A549 (cell line): ENCODE measurements at regions not wholly inside any gene's neighbourhood (a gene's known extent, or its start where the extent isn't known, plus 50 kb on each side); places are given as distances from the start of the nearest gene placed in this dataset.
A peak's percentile ranks its signal among the peaks of the same experiment; 100 is the strongest.

Experiments used
- ATAC-seq, 2 experiments: fragments of 200-7000 bp in 1 of 2; fragments of >200 bp in 1 of 2; cut with Nextera tagmentation in 1 of 2; cut with Tn5 transposase in 1 of 2; 3 replicates each; pipeline versions ENCODE4 v1.8.0 to v1.9.1; 2018 to 2020; ENCODE audit warnings: mild to moderate bottlenecking in 1 of 2, moderate library complexity in 1 of 2
- CTCF ChIA-PET: fragments of 300-600 bp; sonication (Branson Sonifier 250); formaldehyde crosslinking; extraction: SDS; loops from one replicate; lab custom pipeline; 2021; ENCODE audit warnings: antibody characterized with exemption, inconsistent platforms; lab: Yijun Ruan, JAX
- POLR2A ChIA-PET: fragments of 350-600 bp; formaldehyde crosslinking; extraction: SDS; loops from one replicate; lab custom pipeline; 2021; ENCODE audit warnings: antibody characterized with exemption, inconsistent platforms; lab: Yijun Ruan, JAX
- DNase-seq, 2 experiments: peaks; one replicate each; pipeline versions ENCODE4 v3.0.0 to v3.0.0-alpha.2; 2011 to 2016; ENCODE audit warnings: low read depth in 1 of 2, low spot score in 1 of 2
- FAIRE-seq: peaks from 2 replicates; lab custom pipeline; 2011; peaks lifted over from hg19 to GRCh38; lab: Jason Lieb, UNC
- H3K27ac ChIP-seq, 2 experiments: fragments of >200 bp; sonication (Bioruptor Twin); formaldehyde crosslinking; 3 replicates each; pipeline ENCODE4 v1.5.1; 2016 to 2017
- H3K4me1 ChIP-seq: fragments of >200 bp; sonication (Bioruptor Twin); formaldehyde crosslinking; 3 replicates; pipeline ENCODE4 v1.6.1; 2016
- H3K4me2 ChIP-seq: fragments of >200 bp; sonication (Bioruptor Twin); formaldehyde crosslinking; 3 replicates; pipeline ENCODE4 v1.6.1; 2016
- H3K4me3 ChIP-seq: fragments of >200 bp; sonication (Bioruptor Twin); formaldehyde crosslinking; 3 replicates; pipeline ENCODE4 v1.5.1; 2016
- H3K9me3 ChIP-seq: fragments of >200 bp; sonication (Bioruptor Twin); formaldehyde crosslinking; 3 replicates; pipeline ENCODE4 v1.6.1; 2016
- BHLHE40 ChIP-seq: IDR thresholded peaks from 2 replicates; pipeline ENCODE4 v1.6.1; 2012; ENCODE audit warnings: low read depth, low read length, inconsistent platforms
- CEBPB ChIP-seq, 2 experiments: fragments of >200 bp in 1 of 2; sonication (Bioruptor Twin) in 1 of 2; formaldehyde crosslinking in 1 of 2; IDR thresholded peaks; 2 replicates each; pipeline ENCODE4 v1.6.1; 2012 to 2016
- ELK1 ChIP-seq: fragments of 150-350 bp; IDR thresholded peaks from 2 replicates; pipeline ENCODE4 v1.6.1; 2014; ENCODE audit warnings: low read depth, mild to moderate bottlenecking, low read length
- EP300 ChIP-seq, 2 experiments: fragments of >200 bp; sonication (Bioruptor Twin); formaldehyde crosslinking; IDR thresholded peaks; 2 replicates in 1 of 2; 3 replicates in 1 of 2; pipeline ENCODE4 v1.6.1; 2016 to 2017
- ESRRA ChIP-seq: fragments of 150-350 bp; IDR thresholded peaks from 2 replicates; pipeline ENCODE4 v1.6.1; 2014; ENCODE audit warnings: mild to moderate bottlenecking, low read length, borderline replicate concordance
- FOSB ChIP-seq: fragments of 250-450 bp; sonication (Bioruptor Pico); IDR thresholded peaks from 2 replicates; pipeline ENCODE4 v1.5.0; 2020; ENCODE audit warnings: mild to moderate bottlenecking, moderate library complexity
- FOSL2 ChIP-seq, 2 experiments: fragments of 450-650 bp in 1 of 2; fragments of >200 bp in 1 of 2; sonication (Bioruptor Twin) in 1 of 2; formaldehyde crosslinking; IDR thresholded peaks; 2 replicates each; pipeline versions ENCODE4 v1.5.0 to v1.6.1; 2016 to 2020; ENCODE audit warnings: mild to moderate bottlenecking in 1 of 2, moderate library complexity in 1 of 2
- FOXS1 ChIP-seq: fragments of 250-450 bp; sonication (Bioruptor Pico); IDR thresholded peaks from 2 replicates; pipeline ENCODE4 v1.5.0; 2020; ENCODE audit warnings: mild to moderate bottlenecking, moderate library complexity
- HDAC2 ChIP-seq: fragments of 200-600 bp; sonication (generic); IDR thresholded peaks from 2 replicates; pipeline ENCODE4 v1.6.1; 2016
- HES2 ChIP-seq: fragments of >200 bp; sonication (Bioruptor Twin); formaldehyde crosslinking; IDR thresholded peaks from 2 replicates; pipeline ENCODE4 v1.6.1; 2016
- HOXB5 ChIP-seq: fragments of 250-450 bp; sonication (Bioruptor Pico); IDR thresholded peaks from 2 replicates; pipeline ENCODE4 v1.5.0; 2020; ENCODE audit warnings: mild to moderate bottlenecking, moderate library complexity
- JUNB ChIP-seq: fragments of >200 bp; sonication (Bioruptor Twin); formaldehyde crosslinking; IDR thresholded peaks from 2 replicates; pipeline ENCODE4 v1.6.1; 2016
- MAFK ChIP-seq: fragments of 450-650 bp; IDR thresholded peaks from 2 replicates; pipeline ENCODE4 v1.6.1; 2014; ENCODE audit not compliant: partially characterized antibody
- NPAS2 ChIP-seq: fragments of 250-450 bp; sonication (Bioruptor Pico); IDR thresholded peaks from 2 replicates; pipeline ENCODE4 v1.8.0; 2022; ENCODE audit warnings: mild to moderate bottlenecking, moderate library complexity, borderline replicate concordance
- POLR2A ChIP-seq: IDR thresholded peaks from 2 replicates; pipeline ENCODE4 v1.6.1; 2012; ENCODE audit warnings: mild to moderate bottlenecking, low read length
- POLR2AphosphoS2 ChIP-seq: conservative IDR thresholded peaks from 2 replicates; pipeline ENCODE4 v1.6.1; 2012; ENCODE audit warnings: low read length, improper control_type of control experiment, inconsistent platforms
- RAD21 ChIP-seq, 2 experiments: fragments of >200 bp in 1 of 2; sonication (Bioruptor Twin) in 1 of 2; formaldehyde crosslinking in 1 of 2; IDR thresholded peaks in 1 of 2; conservative IDR thresholded peaks in 1 of 2; 2 replicates in 1 of 2; 3 replicates in 1 of 2; pipeline ENCODE4 v1.6.1; 2012 to 2018; ENCODE audit warnings: inconsistent platforms in 1 of 2
- RARB ChIP-seq: fragments of 250-450 bp; sonication (Bioruptor Pico); IDR thresholded peaks from 2 replicates; pipeline ENCODE4 v1.8.0; 2021; ENCODE audit warnings: mild to moderate bottlenecking, moderate library complexity
- SMC3 ChIP-seq: fragments of >200 bp; sonication (Bioruptor Twin); formaldehyde crosslinking; IDR thresholded peaks from 3 replicates; pipeline ENCODE4 v1.6.1; 2018; ENCODE audit warnings: inconsistent platforms
- SREBF2 ChIP-seq: fragments of 450-650 bp; IDR thresholded peaks from 2 replicates; pipeline ENCODE4 v1.6.1; 2014; ENCODE audit warnings: mild to moderate bottlenecking, moderate library complexity
- TP53 ChIP-seq: fragments of 250-450 bp; sonication (Bioruptor Pico); IDR thresholded peaks from 2 replicates; pipeline ENCODE4 v1.5.0; 2021; ENCODE audit warnings: mild to moderate bottlenecking, moderate library complexity
- WGBS: methylation state at CpG from one replicate; pipeline ENCODE4 v1.1.6; 2017; ENCODE audit errors: missing lambda C conversion rate; 5-methylcytosine and 5-hydroxymethylcytosine counted together
- TF ChIP-seq, protein P1 (sequence below): fragments of >200 bp; sonication (Bioruptor Twin); formaldehyde crosslinking; IDR thresholded peaks from 3 replicates; pipeline ENCODE4 v1.5.1; 2016
- TF ChIP-seq, protein P2 (sequence below): IDR thresholded peaks from 2 replicates; pipeline ENCODE4 v1.6.1; 2012
- TF ChIP-seq, protein P3 (sequence below): fragments of >200 bp; sonication (Bioruptor Twin); formaldehyde crosslinking; IDR thresholded peaks from 3 replicates; pipeline ENCODE4 v1.6.1; 2016

DNA sequence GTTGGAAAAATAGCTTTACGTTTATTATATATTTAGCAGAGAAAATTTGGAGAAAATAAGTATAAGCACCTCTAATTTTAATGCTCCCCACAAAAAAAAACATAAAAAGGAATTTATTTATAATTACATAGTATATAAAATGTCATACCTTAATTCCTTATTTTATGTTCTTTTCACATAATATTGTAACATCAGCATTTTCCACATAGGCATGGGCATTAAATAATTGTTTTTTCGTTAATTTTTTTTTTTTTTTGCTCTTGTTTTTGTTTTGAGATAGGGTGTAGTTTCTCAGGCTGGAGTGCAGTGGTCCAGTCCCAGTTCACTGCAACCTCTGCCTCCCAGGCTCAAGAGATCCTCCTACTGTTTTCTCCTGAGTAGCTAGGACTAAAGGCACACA lies 329.8 kb upstream of the FOXG1 start:
- Histone ChIP-seq H3K9me3 (no peaks in the 10 kb centered on the region), H3K27ac (no peak overlapping the region), H3K4me2 (no peak overlapping the region), H3K4me1 (no peaks in the 10 kb centered on the region), H3K4me3 (no peak overlapping the region)
- FAIRE-seq = no peak
- WGBS = 36% methylated on average over 2 of the region's 2 CpGs
- no peak for DNase-seq
- no peak for ATAC-seq
- ChIA-PET POLR2A (no interaction called here), CTCF (no interaction called here)
- TF ChIP-seq ELK1 (no peak), HES2 (no peak), MAFK (peak; percentile 59)

GRCh38 chr14:28461389-28461788 lies 305.2 kb upstream of the FOXG1 start:
- no peak for ATAC-seq
- POLR2A ChIA-PET = no interaction called here
- peaks cover 7% of the 10 kb centered on the region; the same call in 1 of the 3 replicates for H3K4me1 ChIP-seq
- TF ChIP-seq BHLHE40 (no peak), JUNB (no peak), FOSL2 (IDR thresholded peaks at IDR 0.05) (no peak), FOSL2 (CRISPR knock-in tag; IDR thresholded peaks at IDR 0.05) (no peak), HDAC2 (no peak), FOSB (CRISPR knock-in tag) (no peak), HES2 (no peak), POLR2AphosphoS2 (no peak), ELK1 (no peak), CEBPB (IDR thresholded peaks at IDR 0.05) (no peak), SREBF2 (no peak), FOXS1 (CRISPR knock-in tag) (no peak), ESRRA (no peak), NPAS2 (CRISPR knock-in tag) (no peak), EP300 (IDR thresholded peaks at IDR 0.05) (no peak)
- TF ChIP-seq, protein P1, sequence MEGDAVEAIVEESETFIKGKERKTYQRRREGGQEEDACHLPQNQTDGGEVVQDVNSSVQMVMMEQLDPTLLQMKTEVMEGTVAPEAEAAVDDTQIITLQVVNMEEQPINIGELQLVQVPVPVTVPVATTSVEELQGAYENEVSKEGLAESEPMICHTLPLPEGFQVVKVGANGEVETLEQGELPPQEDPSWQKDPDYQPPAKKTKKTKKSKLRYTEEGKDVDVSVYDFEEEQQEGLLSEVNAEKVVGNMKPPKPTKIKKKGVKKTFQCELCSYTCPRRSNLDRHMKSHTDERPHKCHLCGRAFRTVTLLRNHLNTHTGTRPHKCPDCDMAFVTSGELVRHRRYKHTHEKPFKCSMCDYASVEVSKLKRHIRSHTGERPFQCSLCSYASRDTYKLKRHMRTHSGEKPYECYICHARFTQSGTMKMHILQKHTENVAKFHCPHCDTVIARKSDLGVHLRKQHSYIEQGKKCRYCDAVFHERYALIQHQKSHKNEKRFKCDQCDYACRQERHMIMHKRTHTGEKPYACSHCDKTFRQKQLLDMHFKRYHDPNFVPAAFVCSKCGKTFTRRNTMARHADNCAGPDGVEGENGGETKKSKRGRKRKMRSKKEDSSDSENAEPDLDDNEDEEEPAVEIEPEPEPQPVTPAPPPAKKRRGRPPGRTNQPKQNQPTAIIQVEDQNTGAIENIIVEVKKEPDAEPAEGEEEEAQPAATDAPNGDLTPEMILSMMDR = no peak
- TF ChIP-seq, protein P2, sequence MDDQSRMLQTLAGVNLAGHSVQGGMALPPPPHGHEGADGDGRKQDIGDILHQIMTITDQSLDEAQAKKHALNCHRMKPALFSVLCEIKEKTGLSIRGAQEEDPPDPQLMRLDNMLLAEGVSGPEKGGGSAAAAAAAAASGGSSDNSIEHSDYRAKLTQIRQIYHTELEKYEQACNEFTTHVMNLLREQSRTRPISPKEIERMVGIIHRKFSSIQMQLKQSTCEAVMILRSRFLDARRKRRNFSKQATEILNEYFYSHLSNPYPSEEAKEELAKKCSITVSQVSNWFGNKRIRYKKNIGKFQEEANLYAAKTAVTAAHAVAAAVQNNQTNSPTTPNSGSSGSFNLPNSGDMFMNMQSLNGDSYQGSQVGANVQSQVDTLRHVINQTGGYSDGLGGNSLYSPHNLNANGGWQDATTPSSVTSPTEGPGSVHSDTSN = no peak
- H3K4me2 ChIP-seq = peak overlapping the region; percentile 23; the same call in 1 of the 3 replicates
- FAIRE-seq = no peak
- DNase-seq = peak in 1 of 2 experiments; percentile 30
- H3K27ac ChIP-seq = no peak overlapping the region
- CTCF ChIA-PET = no interaction called here
- WGBS = 32% methylated on average over 7 of the region's 7 CpGs
- H3K4me3 ChIP-seq = no peak overlapping the region
- H3K9me3 ChIP-seq = peaks cover 8% of the 10 kb centered on the region; the same call in 1 of the 3 replicates

DNA sequence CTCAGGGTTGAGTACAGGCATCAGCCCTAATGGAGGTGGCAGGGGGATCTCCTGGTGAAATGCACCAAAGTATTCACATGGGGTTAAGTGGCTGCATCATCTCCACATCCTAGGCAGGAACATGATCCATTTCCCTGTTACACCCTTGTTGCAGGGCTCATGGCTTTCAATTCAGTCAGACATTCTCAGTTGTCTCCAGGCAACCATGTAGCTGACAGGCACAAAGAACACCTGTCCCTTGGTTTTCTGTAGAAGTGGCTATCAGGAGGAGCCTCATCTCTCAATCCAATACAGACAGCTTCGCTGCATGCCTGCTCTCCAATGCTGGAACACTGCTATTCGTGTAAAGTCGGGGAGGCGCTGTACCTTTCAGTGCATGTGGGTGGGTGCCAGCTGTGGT lies 299.0 kb upstream of the FOXG1 start:
- no peak for FAIRE-seq
- WGBS = 67% methylated on average over 1 of the region's 4 CpGs
- H3K4me3 ChIP-seq = no peak overlapping the region
- POLR2A ChIA-PET = no interaction called here
- TF ChIP-seq, protein P2 = no peak
- TF ChIP-seq MAFK = no peak
- no peak for TF ChIP-seq HOXB5 (CRISPR knock-in tag)
- TF ChIP-seq TP53 (CRISPR knock-in tag) = no peak
- TF ChIP-seq SREBF2 = no peak
- no peak for TF ChIP-seq EP300 (IDR thresholded peaks at IDR 0.05)
- TF ChIP-seq RAD21 (conservative IDR thresholded peaks at IDR 0.05 in 1 of 2, IDR thresholded peaks at IDR 0.05 in 1 of 2) = no peak
- no peak for TF ChIP-seq SMC3
- TF ChIP-seq, protein P3, sequence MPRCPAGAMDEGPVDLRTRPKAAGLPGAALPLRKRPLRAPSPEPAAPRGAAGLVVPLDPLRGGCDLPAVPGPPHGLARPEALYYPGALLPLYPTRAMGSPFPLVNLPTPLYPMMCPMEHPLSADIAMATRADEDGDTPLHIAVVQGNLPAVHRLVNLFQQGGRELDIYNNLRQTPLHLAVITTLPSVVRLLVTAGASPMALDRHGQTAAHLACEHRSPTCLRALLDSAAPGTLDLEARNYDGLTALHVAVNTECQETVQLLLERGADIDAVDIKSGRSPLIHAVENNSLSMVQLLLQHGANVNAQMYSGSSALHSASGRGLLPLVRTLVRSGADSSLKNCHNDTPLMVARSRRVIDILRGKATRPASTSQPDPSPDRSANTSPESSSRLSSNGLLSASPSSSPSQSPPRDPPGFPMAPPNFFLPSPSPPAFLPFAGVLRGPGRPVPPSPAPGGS = no peak
- no peak for TF ChIP-seq FOSB (CRISPR knock-in tag)
- TF ChIP-seq CEBPB (IDR thresholded peaks at IDR 0.05) = no peak
- TF ChIP-seq ESRRA = no peak
- TF ChIP-seq POLR2AphosphoS2 = no peak
- TF ChIP-seq RARB (CRISPR knock-in tag) = no peak
- no peak for TF ChIP-seq POLR2A
- no peak for TF ChIP-seq JUNB
- TF ChIP-seq, all 56 proteins: peak for 0
- Histone ChIP-seq H3K9me3 (peaks cover 10% of the 10 kb centered on the region; the same call in 2 of the 3 replicates), H3K4me2 (no peak overlapping the region), H3K27ac (peak overlapping the region in 1 of 2 experiments; percentile 75; a peak in 3 of 6 replicates), H3K4me1 (peaks cover 14% of the 10 kb centered on the region)
- CTCF ChIA-PET = no interaction called here
- ATAC-seq (no peak), DNase-seq (no peak)
